ENCODE measurements at regions not wholly inside any gene's neighbourhood (a gene's known extent, or its start where the extent isn't known, plus 50 kb on each side); places are given as distances from the start of the nearest gene placed in this dataset.

- no peak for DNase-seq
These were observed 865.1 kb upstream of the ADAMTS5 start for GRCh38 chr21:27831816-27832569.

DNA sequence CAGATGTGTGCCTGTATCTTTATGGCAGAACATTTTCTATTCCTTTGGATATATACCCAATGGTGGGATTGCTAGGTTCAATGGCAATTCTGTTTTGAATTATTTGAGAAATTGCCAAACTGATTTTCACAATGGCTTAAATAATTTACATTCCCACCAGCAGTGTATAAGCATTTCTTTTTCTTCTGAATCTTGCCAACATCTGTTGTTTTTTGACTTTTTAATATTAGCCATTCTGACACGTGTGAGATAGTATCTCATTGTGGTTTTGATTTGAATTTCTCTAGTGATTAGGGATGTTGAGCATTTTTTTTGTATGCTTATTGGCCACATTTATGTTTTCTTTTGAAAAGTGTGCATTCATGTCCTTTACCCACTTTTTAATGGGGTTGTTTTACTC lies 864.3 kb upstream of the ADAMTS5 start:
- DNase-seq = no peak

DNA sequence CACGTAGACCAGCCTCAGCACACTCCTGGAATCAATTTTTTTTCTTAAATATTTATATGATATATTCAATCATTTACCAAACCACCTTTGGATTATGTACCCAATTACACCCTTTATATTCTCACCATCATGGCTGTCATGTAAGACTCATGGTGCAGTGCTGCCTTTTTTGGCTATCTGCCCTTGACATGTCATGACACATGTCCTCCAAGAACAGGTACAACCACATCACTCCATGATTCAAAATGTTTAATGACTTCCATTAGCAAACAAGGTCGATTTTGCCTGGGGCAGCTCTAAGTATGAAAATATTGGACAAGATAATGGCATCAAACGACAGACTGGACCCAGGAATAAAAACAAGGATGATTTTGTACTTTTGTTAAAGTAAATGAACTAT lies 861.1 kb upstream of the ADAMTS5 start:
- no peak for DNase-seq

GRCh38 chr21:27825035-27825434 lies 858.1 kb upstream of the ADAMTS5 start:
- DNase-seq = no peak

- DNase-seq = no peak
These were observed 856.8 kb upstream of the ADAMTS5 start for GRCh38 chr21:27823652-27824201.

- DNase-seq = no peak
These were observed 853.5 kb upstream of the ADAMTS5 start for GRCh38 chr21:27820342-27820741.

- no peak for DNase-seq
These were observed 852.4 kb upstream of the ADAMTS5 start for GRCh38 chr21:27819299-27819698.

DNA sequence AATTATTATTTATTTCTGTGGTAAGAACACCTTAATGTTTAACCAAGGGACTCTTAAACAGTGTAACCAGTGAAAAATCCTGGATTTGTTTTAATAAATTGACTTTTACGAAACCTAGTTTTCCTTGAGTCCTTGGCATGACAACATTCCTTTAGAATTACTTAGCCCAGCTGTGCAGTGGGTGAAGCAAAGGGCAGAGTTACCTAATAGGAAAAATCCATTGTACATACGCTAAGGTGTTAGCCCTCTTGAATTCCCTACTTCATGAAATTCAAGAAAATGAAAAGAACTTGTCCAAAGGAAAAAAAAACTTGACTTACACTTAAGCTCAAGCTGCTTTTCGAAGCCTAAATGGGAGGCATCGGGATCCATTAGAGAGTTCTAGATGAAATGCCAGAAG lies 852.0 kb upstream of the ADAMTS5 start:
- DNase-seq = no peak

- no peak for DNase-seq
These were observed 851.2 kb upstream of the ADAMTS5 start for GRCh38 chr21:27817902-27818623.

DNA sequence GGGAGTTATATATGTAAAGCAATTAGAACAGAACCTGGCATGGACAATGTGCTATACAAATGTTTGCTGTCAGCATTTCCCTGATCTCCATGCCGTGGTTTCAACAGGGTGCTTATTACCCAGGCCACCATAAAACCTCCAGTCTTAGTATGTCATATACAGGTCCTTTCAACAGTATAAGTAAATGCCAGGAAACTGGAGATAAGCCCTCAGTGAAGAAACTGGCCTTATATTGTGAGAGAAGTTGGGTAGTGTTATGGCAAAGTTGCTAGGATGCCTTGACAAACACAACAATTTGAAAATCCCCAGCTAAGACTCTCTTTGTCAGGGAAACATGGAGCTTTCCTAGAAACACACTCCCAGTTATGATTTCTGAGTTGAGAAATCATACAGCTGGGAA lies 850.2 kb upstream of the ADAMTS5 start:
- no peak for DNase-seq

GRCh38 chr21:27816301-27816700 lies 849.4 kb upstream of the ADAMTS5 start:
- DNase-seq = no peak

GRCh38 chr21:27814226-27814625 lies 847.3 kb upstream of the ADAMTS5 start:
- DNase-seq = no peak

GRCh38 chr21:27813750-27814149 lies 846.9 kb upstream of the ADAMTS5 start:
- DNase-seq = no peak

- no peak for DNase-seq
These were observed 846.5 kb upstream of the ADAMTS5 start for GRCh38 chr21:27813344-27813743.

GRCh38 chr21:27812279-27812678 lies 845.4 kb upstream of the ADAMTS5 start:
- no peak for DNase-seq

- no peak for DNase-seq
These were observed 842.0 kb upstream of the ADAMTS5 start for GRCh38 chr21:27808923-27809322.

- no peak for DNase-seq
These were observed 840.7 kb upstream of the ADAMTS5 start for GRCh38 chr21:27807596-27807995.

DNA sequence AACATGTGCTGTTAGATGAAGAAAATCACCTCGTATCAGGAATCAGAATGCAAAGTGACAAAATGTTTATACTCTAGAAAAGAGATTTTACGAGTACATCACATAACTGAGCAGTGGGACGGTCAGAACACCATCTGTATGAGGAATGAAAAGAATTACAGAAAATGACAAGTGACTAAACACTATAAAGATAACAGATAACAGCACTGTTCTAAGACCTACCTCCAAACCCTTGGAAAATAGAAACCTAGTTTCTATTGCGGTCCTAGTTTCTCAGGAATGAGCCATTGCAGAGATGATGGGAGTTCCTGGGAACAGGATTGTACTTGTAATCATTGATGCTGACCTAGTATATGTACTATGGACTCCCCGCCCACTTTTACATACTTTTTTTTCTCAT lies 839.4 kb upstream of the ADAMTS5 start:
- DNase-seq = no peak

DNA sequence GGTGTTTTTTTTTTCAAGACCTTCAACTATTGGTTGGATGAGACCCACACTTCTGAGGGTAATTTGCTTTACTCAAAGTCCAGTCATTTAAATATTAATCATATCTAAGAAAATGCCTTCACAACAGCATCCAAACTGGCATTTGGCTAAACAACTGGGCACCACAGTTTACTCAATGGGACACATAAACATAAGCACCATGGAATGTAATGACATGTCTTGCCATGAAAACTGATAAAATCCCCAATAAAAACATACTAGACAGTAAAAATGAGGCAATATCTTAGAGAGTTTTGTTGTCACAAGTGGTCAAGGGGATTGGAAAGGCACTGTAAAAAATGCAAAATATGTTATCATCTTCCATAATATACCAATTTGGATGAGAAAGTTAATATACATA lies 838.8 kb upstream of the ADAMTS5 start:
- no peak for DNase-seq

DNA sequence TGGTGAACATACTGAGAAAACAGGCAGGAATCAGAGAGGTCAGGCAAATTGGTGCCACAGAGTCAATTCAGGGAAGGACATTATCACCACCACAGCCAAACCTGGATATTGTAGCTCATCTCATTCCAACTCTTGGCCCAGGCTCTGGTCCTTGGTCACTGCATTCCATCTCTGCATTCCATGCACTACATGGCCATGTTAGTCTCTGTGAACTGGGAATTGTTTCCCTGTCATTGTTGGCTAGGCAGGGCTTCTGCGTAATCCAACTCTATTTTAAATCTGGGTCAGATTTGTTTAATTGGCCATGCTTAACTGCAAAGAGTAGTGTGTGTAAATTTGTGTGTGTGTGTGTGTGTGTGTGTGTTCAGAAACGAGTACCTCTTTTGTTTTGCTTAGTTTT lies 837.6 kb upstream of the ADAMTS5 start:
- DNase-seq = no peak

- no peak for DNase-seq
These were observed 836.7 kb upstream of the ADAMTS5 start for GRCh38 chr21:27803571-27803970.

DNA sequence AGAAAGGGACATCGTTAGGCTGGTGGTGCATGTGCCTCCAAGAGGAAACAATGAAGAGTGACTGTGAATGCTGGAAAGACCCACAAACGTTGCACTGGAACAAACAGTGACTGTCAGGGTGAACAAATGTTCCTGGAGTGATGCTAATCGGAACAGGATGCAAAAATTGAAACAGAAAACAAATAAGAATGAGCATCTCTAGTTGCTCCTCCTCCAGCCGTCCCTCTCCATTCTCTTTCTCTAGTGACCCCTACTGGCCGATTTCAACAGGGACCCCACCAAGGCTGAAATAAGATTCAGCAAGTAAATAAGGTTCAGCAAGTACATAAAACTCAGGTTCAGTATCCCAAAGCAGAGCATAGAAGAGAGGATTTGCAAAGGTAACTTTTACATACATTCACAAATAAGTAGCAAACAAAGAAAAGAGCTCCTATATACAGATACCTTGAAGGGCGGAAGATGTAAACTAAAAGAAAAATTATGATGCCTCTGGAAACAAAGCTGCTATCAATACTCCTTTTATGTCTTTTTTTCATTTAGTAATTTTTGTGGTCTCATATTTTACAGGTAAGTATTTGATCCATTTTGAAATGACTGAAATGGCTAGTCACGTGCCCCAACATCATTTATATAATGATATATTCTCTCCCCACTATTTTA lies 836.1 kb upstream of the ADAMTS5 start:
- DNase-seq = no peak

- DNase-seq = no peak
These were observed 833.0 kb upstream of the ADAMTS5 start for GRCh38 chr21:27799861-27800260.

DNA sequence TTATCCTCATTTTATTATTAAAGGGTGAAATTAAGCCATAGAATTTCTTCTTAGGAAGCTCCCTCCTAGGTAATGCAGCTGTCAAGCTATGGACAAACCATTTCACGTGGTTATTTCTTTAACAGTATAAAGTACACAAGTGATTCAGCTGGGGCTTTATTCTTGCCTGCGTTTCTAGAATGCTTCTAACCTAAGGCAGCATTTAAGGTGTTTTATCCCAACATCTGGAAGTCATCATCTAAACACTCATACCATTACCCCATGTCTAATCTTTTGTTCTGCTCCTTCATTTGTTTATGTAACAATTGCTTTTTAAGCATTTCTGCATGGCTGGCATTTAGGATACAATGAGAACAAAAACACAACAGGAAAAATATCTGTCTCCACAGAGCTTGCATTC lies 829.2 kb upstream of the ADAMTS5 start:
- DNase-seq = no peak
